GM21515 (cell line): ENCODE measurements at regions not wholly inside any gene's neighbourhood (a gene's known extent, or its start where the extent isn't known, plus 50 kb on each side); places are given as distances from the start of the nearest gene placed in this dataset.
"Not testable (repeated sequence)": the region's sequence is repeated elsewhere in the genome, so short reads cannot be mapped to it uniquely, and the experiment has no call there.

Experiments used
- ATAC-seq: cut with Tn5 transposase; IDR thresholded peaks from one replicate; pipeline ENCODE4 v1.9.1; 2021; ENCODE audit not compliant: unreplicated experiment

GRCh38 chr17:71176331-71176730 is 944.5 kb upstream of the SOX9 start:
- ATAC-seq, result no peak

- no peak for ATAC-seq
Measured at GRCh38 chr17:71176928-71177443, 943.8 kb upstream of the SOX9 start.

DNA sequence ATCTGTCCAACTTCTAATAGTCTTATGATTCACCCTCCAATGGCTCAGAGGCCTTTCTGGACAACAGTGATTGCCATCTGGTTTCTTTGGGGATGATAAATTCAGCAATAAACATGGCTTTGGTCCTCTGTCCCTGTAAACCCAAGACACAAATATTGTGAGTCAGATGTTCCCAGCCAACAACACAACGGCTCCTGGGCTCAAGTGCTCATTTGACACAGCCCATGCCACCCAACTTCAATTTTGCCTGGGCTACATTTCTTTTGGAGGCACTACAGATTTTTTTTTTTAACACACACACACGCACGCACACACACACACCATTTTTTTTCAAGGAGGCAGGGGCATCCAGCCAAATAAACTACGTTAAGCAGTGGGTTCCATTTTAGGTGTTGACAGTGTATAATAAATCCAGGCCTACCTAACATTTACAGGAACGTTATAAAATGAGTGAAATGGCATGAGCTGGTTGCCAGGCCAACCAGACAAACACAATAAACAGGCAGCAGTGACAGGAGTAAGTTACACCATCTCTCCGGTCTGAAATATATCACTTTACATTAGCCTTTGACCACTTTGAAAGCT is 939.9 kb upstream of the SOX9 start:
- no peak for ATAC-seq

DNA sequence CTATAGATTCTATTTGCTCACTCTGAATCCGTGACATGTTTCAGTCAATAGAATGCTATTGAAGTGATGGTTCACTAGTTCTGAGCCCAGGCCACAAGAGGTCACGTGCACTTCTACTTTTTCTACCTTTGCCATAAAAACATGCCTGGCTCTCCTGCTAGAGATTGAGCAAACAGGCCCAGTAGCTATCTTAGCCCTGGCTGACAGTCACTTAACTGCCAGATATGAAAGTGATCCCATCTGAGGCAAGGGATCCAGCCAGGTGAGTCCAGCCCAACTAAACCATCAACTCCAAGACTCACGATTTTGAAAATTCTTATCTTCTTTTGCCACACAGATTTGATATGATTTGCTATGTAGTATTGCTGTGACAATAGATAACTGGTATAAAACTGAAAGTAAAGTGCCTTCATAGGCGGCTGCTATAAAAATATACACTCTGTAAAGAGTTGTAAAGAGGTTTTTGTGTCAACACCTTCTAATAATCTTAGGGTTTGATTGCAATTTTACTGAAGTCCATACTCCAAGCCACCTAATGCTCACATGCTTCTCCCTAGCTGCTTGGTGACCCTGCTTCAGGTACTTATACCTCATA is 937.7 kb upstream of the SOX9 start:
- no peak for ATAC-seq

- ATAC-seq, result no peak
Measured at GRCh38 chr17:71184716-71185115, 936.1 kb upstream of the SOX9 start.

DNA sequence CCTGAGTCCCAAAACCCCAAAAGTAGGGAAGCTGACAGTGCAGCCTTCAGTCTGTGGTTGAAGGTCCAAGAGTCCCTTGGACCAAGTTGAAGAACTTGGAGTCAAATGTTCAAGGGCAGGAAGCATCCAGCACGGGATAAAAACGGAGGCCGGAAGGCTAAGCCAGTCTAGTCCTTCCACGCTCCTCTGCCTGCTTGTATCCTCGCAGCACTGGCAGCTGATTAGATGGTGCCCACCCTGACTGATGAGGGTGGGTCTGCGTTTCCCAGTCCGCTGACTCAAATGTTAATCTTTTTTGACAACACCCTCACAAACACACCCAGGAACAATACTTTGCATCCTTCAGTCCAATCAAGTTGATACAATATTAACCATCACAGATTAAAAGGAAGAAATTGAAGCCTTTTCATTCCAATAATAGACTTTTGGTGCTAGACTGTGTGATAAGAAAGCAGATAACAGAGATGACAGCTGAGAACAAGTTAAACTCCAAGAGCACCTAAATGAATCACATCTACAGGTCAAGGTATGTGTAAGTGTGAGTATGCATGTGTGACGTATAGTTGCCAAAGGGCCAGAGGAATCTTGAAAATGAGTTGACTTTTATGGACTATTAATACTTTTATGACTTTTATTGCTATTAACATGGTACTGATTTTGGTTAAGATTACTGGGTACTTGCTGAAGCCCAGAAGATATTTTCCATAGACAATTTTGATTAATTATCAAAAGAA is 933.5 kb upstream of the SOX9 start:
- ATAC-seq, result no peak

DNA sequence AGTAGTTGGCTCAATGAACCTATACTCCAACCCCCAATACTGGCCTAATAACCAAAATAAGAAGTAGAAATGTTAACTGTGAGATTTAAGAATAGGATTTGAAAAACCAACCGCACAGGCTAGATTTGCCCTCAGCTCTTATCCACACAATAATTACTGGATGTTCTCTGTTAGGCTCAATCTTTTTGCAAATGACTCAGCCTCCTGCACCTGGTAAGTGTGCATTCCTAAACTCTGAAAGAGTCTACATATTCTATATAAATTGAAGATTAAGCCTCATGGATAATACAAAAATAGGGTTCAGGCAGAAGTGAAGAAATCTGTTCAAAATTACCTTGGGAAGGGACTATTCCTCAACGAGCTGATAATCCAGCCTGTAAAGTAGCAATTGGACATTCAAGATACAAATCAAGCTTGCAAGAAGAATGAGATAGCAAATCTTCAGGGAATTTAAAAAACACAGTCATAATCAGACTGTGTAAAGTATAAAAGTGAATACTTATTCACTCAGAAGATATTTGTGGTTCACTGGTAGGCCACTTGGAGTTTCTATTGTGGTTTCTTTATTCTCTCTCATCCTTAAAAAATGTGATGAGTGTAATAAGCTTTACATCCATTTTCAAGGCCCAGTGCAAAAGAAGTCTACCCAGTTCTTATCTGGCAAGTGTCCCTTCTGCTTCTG is 931.9 kb upstream of the SOX9 start:
- ATAC-seq, result no peak

- ATAC-seq, result no peak
Measured at GRCh38 chr17:71189493-71189831, 931.4 kb upstream of the SOX9 start.

DNA sequence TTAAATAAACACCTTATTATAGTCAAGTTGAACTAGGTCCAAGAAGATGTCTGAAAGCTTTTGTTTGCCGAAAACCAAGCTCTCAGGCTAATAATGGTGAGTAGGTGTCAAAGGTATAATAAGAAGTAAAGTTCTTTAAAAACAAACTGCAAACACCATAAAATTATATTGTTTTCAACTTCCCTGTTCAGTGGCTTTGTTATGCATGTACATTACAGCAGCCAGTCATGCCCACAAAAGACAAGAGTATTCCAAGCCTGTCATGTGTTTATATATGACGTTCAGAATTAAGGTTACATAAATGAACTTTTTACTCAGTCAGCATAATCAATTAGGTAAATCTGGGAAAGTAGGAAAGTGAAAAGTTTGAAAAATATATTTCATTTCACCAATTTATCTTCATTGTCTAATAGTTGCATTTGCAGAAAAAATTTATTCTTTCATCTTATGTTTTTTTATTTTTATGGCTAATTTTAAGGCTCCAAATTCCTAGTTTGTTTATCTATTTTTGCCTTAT is 928.7 kb upstream of the SOX9 start:
- no peak for ATAC-seq

DNA sequence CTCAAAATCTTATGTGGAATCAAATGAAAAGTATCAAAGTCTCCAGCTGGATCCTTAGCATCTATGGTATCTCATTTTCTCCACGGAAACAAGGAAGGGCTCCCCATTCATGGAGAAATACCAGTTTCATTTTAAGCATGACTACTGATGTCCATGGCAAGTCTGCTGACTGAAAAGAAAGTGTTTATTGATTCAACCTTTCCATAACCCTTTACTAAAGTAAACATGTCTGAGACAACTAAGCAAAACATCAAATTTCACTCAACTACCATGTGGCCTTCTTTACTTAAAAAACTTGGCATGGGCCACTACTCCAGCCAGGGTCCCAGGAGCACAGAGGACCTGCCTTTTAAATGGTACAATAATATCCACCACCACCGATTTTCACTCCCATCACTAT is 928.0 kb upstream of the SOX9 start:
- ATAC-seq, result no peak

DNA sequence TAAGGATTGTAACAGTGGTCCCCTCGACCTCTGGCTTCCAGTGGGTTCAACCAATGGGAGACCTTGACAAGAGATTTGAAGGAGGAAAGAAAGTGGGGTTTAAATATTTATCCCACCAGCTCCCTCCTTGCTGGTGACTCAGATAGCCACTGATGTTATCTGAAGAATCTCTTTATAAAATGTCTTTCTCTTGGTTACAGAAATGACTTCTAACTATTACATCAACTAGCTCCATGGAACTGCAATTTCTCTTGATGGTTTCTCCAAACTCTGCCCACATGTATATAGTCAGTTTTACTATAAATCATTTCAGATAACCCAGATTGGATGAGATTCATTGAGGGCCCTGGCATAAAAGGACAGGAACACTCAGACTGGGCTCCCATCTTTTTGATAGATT is 920.2 kb upstream of the SOX9 start:
- no peak for ATAC-seq

DNA sequence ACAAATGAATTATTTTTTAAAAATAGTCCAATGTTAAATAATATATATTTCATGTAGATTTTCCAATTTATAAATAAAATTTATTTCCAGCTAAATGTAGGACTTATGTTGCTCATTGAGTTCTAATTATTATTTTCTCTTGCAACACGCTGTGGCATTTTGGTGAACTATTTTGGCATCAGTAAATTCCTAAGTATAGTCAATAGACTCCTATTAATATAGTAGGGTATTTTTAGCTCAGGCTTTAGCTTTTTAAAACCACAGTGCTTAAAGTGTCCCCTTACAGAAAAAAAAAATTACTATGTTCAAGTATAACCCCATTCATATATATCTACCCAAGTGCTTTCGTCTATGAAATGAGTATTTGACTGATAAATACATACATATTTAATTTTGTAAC is 919.2 kb upstream of the SOX9 start:
- no peak for ATAC-seq

DNA sequence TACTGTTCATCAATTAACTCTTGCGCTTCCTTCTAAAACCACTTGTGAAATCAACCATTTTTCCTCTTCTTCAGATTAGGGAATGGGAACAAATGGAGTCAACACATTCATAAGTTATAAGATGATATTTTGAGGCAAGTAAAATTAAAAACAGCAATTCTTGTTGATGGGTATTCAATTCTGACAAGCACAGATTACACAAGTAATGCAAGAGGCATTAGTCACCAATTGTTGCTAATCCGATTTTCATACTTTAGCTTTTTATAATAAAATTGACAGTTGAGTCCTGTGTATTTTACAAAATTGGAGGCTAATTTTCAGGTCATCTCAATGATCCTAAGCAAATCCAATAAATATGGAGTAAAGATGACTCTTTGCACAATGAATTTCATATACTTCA is 918.4 kb upstream of the SOX9 start:
- ATAC-seq, result no peak

DNA sequence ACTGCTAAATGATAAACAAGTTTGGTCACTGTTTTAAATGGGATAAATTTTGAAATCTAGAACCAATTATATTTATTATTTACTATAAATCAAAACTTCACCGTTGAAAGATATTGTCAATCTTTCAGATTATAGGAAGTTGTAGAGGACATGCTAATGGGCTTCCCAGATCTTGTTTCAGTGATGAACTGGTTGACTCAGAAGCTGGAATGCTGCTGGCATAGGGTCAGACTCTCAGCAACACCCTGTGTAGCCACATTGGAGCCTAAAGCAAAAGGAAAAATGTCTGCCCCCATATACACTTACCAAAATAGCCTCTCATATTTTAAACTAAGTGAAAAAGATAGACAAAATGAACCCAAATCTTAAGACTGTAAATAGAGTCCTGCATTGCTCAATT is 916.9 kb upstream of the SOX9 start:
- ATAC-seq, result no peak

- ATAC-seq, result not testable (repeated sequence)
Measured at GRCh38 chr17:71205951-71206350, 914.9 kb upstream of the SOX9 start.

DNA sequence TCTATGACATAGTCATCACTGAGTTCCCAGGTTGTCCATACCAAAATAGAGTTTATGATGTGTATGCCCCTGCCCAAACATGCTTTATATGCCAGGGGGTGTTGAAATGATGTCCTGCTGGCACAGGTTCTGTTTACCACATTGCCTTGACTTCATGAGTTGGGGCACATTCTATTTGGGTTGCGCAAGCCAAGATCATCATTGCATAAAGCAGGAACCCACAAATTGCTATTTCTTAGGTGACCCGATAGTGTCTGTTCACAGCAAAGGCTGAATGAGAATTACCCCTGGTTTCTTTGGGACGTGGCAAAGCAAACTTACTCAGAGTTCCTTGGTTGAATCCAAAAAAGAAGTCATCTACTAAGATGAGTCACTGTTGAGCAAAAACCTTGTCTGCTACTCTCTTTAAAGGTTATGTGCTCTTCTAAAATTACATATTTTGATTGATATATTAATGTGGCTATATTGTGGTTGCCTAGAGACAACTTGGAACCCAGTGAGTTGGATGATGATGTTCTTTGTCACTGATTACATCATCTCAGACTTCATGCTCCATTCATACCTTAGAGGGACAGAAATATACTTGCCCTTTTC is 912.6 kb upstream of the SOX9 start:
- no peak for ATAC-seq

- ATAC-seq, result no peak
Measured at GRCh38 chr17:71213936-71214335, 906.9 kb upstream of the SOX9 start.

DNA sequence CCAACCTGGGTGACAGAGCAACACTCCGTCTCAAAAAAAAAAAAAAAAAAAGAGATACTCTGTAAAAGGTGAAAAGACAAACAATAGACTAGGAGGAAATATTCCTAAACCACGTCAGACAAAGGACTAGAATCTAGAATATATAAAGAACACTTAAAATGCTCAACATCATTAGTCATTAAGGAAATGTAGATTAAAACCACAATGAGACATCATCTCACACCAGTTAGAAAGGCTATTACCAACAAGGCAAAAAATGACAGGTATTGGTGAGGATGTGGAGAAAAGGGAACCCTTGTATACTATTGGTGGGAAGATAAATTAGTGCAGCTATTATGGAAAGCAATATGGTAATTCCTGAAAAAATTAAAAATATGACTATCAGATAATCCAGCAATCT is 903.1 kb upstream of the SOX9 start:
- ATAC-seq, result no peak

DNA sequence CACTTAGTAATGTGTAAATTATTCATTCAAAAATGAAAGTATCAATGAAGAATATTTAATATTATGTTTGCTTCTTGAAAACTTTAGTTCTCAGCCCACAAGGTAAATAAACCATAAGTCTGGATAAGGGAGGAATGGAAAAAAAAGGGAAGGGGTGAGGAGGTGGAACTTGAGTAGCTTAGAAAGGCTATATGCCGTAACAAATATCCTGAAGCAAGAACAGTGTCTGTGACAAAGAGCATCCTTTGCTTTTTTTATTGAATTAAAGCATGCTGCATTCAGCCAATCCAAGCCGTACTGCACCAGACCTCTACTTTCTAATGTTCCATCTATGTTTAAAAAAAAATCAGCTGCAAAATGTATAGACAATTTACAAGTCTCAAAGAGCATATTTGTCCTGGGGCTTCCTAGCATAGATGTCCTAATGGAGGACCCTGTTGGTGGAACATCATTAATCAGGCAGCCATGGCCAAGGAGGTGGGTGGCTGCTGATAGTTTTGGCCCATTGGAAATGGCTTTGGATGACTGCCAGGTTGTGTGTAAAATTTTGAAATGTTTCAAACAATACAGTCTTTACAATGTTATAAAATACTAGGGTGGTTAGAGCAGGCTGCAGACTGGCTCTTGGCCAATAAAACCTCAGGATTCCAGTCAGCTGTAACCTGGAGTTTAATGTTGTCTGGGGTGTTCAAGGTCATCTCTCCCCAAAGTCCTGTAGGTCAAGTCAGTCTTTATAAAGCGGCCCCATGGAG is 895.8 kb upstream of the SOX9 start:
- ATAC-seq, result no peak

GRCh38 chr17:71227841-71228240 is 893.0 kb upstream of the SOX9 start:
- no peak for ATAC-seq

GRCh38 chr17:71229070-71229469 is 891.8 kb upstream of the SOX9 start:
- no peak for ATAC-seq
